ENCODE measurements at regions not wholly inside any gene's neighbourhood (a gene's known extent, or its start where the extent isn't known, plus 50 kb on each side); places are given as distances from the start of the nearest gene placed in this dataset.

DNA sequence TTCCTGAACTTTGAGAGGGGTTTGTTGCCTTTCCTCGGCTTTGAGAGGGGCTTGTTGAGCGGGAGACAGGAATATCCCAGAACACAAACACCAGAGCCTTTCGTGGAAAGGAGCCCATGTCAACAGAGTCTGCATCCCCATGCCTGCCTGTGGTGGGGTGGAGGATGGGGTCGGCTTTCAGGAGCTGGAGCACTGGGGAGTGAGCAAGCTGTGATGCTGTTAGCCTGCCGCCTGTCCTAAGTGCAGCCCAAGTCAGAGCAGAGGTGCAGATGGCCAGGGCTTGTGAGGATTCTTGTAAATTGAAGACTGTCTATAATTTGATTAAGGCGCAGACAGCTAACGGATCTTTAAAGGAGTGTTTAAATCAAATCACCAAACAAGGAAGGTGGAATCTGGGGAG lies 103.3 kb upstream of the ANK2 start:
- peaks cover 0 to 5% (median 5%) of the 10 kb centered on the region in 3 donors for H3K27me3 Mint-ChIP-seq (ENCODE audit: low read depth in 3 of 3)
- H3K27ac Mint-ChIP-seq: no peak overlapping the region
- intact Hi-C loops (cut with micrococcal nuclease): no loop called here
- no peaks in the 10 kb centered on the region for H3K4me1 Mint-ChIP-seq
- H3K4me1 ChIP-seq (ENCODE audit: control insufficient read depth in 1 of 2, insufficient read depth in 2 of 2, low read length in 2 of 2): no peaks in the 10 kb centered on the region
- H3K9me3 Mint-ChIP-seq: peaks cover 0 to 1% (median 0%) of the 10 kb centered on the region in 7 donors
- H3K27me3 ChIP-seq (ENCODE audit: control insufficient read depth in 2 of 2, insufficient read depth in 2 of 2, low read length in 2 of 2): no peaks in the 10 kb centered on the region
- H3K4me3 ChIP-seq (replicated peaks in 1 of 3; ENCODE audit: low read depth in 2 of 3, low read length in 3 of 3): no peak overlapping the region
- H3K9ac ChIP-seq (ENCODE audit: insufficient read depth, low read length, poor library complexity, severe bottlenecking): no peak overlapping the region
- H3K36me3 ChIP-seq (replicated peaks in 1 of 2; ENCODE audit: control insufficient read depth in 1 of 2, insufficient read depth in 2 of 2, low read length in 2 of 2): no peaks in the 10 kb centered on the region
- H2AFZ ChIP-seq (ENCODE audit: insufficient read depth, low read depth, low read length, poor library complexity, severe bottlenecking): no peak overlapping the region
- DNase-seq: no peak
- no peaks in the 10 kb centered on the region for H3K79me2 ChIP-seq (ENCODE audit: insufficient read depth, low read length)
- no peak overlapping the region for H3K27ac ChIP-seq (ENCODE audit: low read depth in 1 of 2, low read length in 2 of 2)
- TF ChIP-seq, protein P1, sequence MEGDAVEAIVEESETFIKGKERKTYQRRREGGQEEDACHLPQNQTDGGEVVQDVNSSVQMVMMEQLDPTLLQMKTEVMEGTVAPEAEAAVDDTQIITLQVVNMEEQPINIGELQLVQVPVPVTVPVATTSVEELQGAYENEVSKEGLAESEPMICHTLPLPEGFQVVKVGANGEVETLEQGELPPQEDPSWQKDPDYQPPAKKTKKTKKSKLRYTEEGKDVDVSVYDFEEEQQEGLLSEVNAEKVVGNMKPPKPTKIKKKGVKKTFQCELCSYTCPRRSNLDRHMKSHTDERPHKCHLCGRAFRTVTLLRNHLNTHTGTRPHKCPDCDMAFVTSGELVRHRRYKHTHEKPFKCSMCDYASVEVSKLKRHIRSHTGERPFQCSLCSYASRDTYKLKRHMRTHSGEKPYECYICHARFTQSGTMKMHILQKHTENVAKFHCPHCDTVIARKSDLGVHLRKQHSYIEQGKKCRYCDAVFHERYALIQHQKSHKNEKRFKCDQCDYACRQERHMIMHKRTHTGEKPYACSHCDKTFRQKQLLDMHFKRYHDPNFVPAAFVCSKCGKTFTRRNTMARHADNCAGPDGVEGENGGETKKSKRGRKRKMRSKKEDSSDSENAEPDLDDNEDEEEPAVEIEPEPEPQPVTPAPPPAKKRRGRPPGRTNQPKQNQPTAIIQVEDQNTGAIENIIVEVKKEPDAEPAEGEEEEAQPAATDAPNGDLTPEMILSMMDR (IDR thresholded peaks at IDR 0.05): no peak
- H3K4me3 Mint-ChIP-seq: no peak overlapping the region
- 71% methylated on average over 1 of the region's 7 CpGs for WGBS (ENCODE audit: insufficient coverage)
- no peaks in the 10 kb centered on the region for H4K20me1 ChIP-seq (ENCODE audit: insufficient read depth, low read length)
- no peaks in the 10 kb centered on the region for H3K36me3 Mint-ChIP-seq
- no peak overlapping the region for H3K4me2 ChIP-seq (replicated peaks; ENCODE audit: extremely low read depth, low read length, poor library complexity, severe bottlenecking)
- H3K9me3 ChIP-seq (replicated peaks in 1 of 2; ENCODE audit: control insufficient read depth in 1 of 2, insufficient read depth in 1 of 2, low read length in 2 of 2): no peaks in the 10 kb centered on the region

DNA sequence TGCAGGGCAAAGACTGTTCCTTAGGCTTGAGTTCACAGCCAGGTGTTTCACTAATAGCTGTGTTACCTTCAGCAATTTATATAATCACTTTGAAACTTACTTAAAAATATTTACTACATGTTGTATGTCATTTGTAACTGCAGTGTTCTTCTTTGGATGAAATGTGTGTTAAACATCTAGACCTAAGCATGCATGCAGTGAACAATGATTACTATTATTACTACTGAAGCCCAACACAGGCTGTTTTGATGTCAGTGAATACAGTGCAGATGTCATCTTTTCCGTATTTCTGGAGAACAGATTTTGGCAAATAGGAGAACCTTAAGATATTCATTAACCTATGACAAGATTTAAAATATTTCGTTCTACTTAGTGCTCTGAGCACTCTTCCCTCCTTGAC lies 101.8 kb upstream of the ANK2 start:
- TF ChIP-seq, protein P1 (IDR thresholded peaks at IDR 0.05): no peak
- H3K9ac ChIP-seq (ENCODE audit: insufficient read depth, low read length, poor library complexity, severe bottlenecking): no peak overlapping the region
- H3K27me3 ChIP-seq (ENCODE audit: control insufficient read depth in 2 of 2, insufficient read depth in 2 of 2, low read length in 2 of 2): no peaks in the 10 kb centered on the region
- no peaks in the 10 kb centered on the region for H3K4me1 ChIP-seq (ENCODE audit: control insufficient read depth in 1 of 2, insufficient read depth in 2 of 2, low read length in 2 of 2)
- no peaks in the 10 kb centered on the region for H4K20me1 ChIP-seq (ENCODE audit: insufficient read depth, low read length)
- no peaks in the 10 kb centered on the region for H3K9me3 ChIP-seq (replicated peaks in 1 of 2; ENCODE audit: control insufficient read depth in 1 of 2, insufficient read depth in 1 of 2, low read length in 2 of 2)
- Mint-ChIP-seq H3K27me3 (ENCODE audit: low read depth in 3 of 3) (peaks cover 0 to 10% (median 5%) of the 10 kb centered on the region in 3 donors), H3K9me3 (peaks cover 0 to 1% (median 0%) of the 10 kb centered on the region in 7 donors), H3K4me1 (peaks cover 2% of the 10 kb centered on the region), H3K27ac (no peak overlapping the region), H3K4me3 (no peak overlapping the region), H3K36me3 (no peaks in the 10 kb centered on the region)
- no peak overlapping the region for H3K4me2 ChIP-seq (replicated peaks; ENCODE audit: extremely low read depth, low read length, poor library complexity, severe bottlenecking)
- intact Hi-C loops (cut with micrococcal nuclease): no loop called here
- WGBS (ENCODE audit: insufficient coverage): 100% methylated on average over 1 of the region's 2 CpGs
- no peaks in the 10 kb centered on the region for H3K79me2 ChIP-seq (ENCODE audit: insufficient read depth, low read length)
- DNase-seq: no peak
- no peak overlapping the region for H2AFZ ChIP-seq (ENCODE audit: insufficient read depth, low read depth, low read length, poor library complexity, severe bottlenecking)
- H3K36me3 ChIP-seq (replicated peaks in 1 of 2; ENCODE audit: control insufficient read depth in 1 of 2, insufficient read depth in 2 of 2, low read length in 2 of 2): no peaks in the 10 kb centered on the region
- H3K4me3 ChIP-seq (replicated peaks in 1 of 3; ENCODE audit: low read depth in 2 of 3, low read length in 3 of 3): no peak overlapping the region
- H3K27ac ChIP-seq (ENCODE audit: low read depth in 1 of 2, low read length in 2 of 2): no peak overlapping the region

Measured in CD14-positive monocyte (primary cell).